PC-9 (cell line): ENCODE measurements at regions not wholly inside any gene's neighbourhood (a gene's known extent, or its start where the extent isn't known, plus 50 kb on each side); places are given as distances from the start of the nearest gene placed in this dataset.

Experiments
- CTCF ChIP-seq: fragments of 200-600 bp; sonication (generic); conservative IDR thresholded peaks from 2 replicates; pipeline ENCODE4 v1.6.1; 2017; ENCODE audit warnings: mixed run types, antibody characterized with exemption, mild to moderate bottlenecking, moderate library complexity
- EZH2 ChIP-seq: fragments of 200-600 bp; sonication (generic); IDR thresholded peaks from 2 replicates; pipeline ENCODE4 v1.8.0; 2017; ENCODE audit warnings: antibody characterized with exemption, low read depth

GRCh38 chr3:99298661-99299060 lies 339.7 kb upstream of the COL8A1 start:
- no peak for TF ChIP-seq CTCF
- TF ChIP-seq EZH2 = no peak
